G401.6 (cell line): ENCODE measurements at regions not wholly inside any gene's neighbourhood (a gene's known extent, or its start where the extent isn't known, plus 50 kb on each side); places are given as distances from the start of the nearest gene placed in this dataset.
"Not testable (repeated sequence)": the region's sequence is repeated elsewhere in the genome, so short reads cannot be mapped to it uniquely, and the experiment has no call there.

Source experiments
- FAIRE-seq: peaks from 2 replicates; lab custom pipeline; 2012; peaks lifted over from hg19 to GRCh38; lab: Jason Lieb, UNC

GRCh38 chr11:105432241-105432995, 177.5 kb upstream of the GRIA4 start:
- no peak for FAIRE-seq

- no peak for FAIRE-seq
Observed at GRCh38 chr11:105429096-105429910, 180.6 kb upstream of the GRIA4 start.

GRCh38 chr11:105407101-105407500, 202.8 kb upstream of the GRIA4 start:
- no peak for FAIRE-seq

GRCh38 chr11:105401269-105401809, 208.5 kb upstream of the GRIA4 start:
- FAIRE-seq: no peak

- FAIRE-seq: no peak
Observed at GRCh38 chr11:105399511-105399910, 210.4 kb upstream of the GRIA4 start.

GRCh38 chr11:105398636-105399035, 211.2 kb upstream of the GRIA4 start:
- no peak for FAIRE-seq

- FAIRE-seq: no peak
Observed at GRCh38 chr11:105393326-105393725, 216.5 kb upstream of the GRIA4 start.

GRCh38 chr11:105392556-105392955, 217.3 kb upstream of the GRIA4 start:
- FAIRE-seq: no peak

GRCh38 chr11:105389952-105390351, 219.9 kb upstream of the GRIA4 start:
- no peak for FAIRE-seq

GRCh38 chr11:105388006-105388405, 221.9 kb upstream of the GRIA4 start:
- no peak for FAIRE-seq

GRCh38 chr11:105381941-105382340, 227.9 kb upstream of the GRIA4 start:
- FAIRE-seq: no peak

- FAIRE-seq: no peak
Observed at GRCh38 chr11:105377870-105378269, 232.0 kb upstream of the GRIA4 start.

GRCh38 chr11:105372206-105372605, 232.6 kb upstream of the CARD18 start:
- FAIRE-seq: no peak

- no peak for FAIRE-seq
Observed at GRCh38 chr11:105371311-105371710, 231.7 kb upstream of the CARD18 start.

- no peak for FAIRE-seq
Observed at GRCh38 chr11:105368711-105369110, 229.1 kb upstream of the CARD18 start.

GRCh38 chr11:105367129-105367528, 227.6 kb upstream of the CARD18 start:
- FAIRE-seq: no peak

- no peak for FAIRE-seq
Observed at GRCh38 chr11:105361651-105362050, 222.1 kb upstream of the CARD18 start.

- no peak for FAIRE-seq
Observed at GRCh38 chr11:105357764-105358163, 218.2 kb upstream of the CARD18 start.

- no peak for FAIRE-seq
Observed at GRCh38 chr11:105357146-105357545, 217.6 kb upstream of the CARD18 start.

- FAIRE-seq: not testable (repeated sequence)
Observed at GRCh38 chr11:105349867-105350266, 210.3 kb upstream of the CARD18 start.

GRCh38 chr11:105344938-105345337, 205.4 kb upstream of the CARD18 start:
- no peak for FAIRE-seq

GRCh38 chr11:105334025-105334714, 194.6 kb upstream of the CARD18 start:
- no peak for FAIRE-seq

- no peak for FAIRE-seq
Observed at GRCh38 chr11:105333153-105333552, 193.6 kb upstream of the CARD18 start.
